ENCODE measurements at regions not wholly inside any gene's neighbourhood (a gene's known extent, or its start where the extent isn't known, plus 50 kb on each side); places are given as distances from the start of the nearest gene placed in this dataset.

DNA sequence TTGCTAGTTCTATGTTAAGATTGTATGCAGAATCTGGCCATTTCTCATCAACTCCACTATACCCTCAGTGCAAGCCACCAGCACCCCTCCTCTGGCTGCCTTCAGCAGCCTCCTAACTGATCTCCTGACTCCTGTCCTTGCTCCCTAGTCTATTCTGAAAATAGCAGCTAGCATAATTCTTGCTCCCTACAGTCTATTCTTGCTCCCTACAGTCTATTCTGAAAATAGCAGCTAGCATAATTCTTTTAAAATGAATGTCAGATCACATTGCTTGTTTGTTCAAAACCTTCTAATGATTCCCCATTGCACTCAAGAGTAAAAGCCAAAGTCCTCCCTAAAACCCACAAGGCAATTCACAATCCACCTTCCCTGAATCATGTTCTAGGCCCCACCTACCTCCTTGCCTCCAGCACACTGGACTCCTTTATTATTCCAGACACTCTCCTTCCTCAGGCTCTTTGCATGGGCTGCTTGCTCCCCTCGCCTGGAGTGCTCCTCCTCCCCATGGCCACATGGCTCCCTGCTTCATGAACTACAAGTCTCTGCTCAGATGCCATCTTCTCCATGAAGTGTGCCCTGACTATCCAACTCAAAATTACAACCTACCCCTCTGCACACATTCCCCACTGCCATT, 164.2 kb upstream of the TNFAIP3 start:
- Histone ChIP-seq H3K23ac (ENCODE audit: low read depth, low read length) (no peak overlapping the region), H2AK5ac (ENCODE audit: low read depth, low read length) (no peak overlapping the region), H2AFZ (replicated peaks; ENCODE audit: low read length, poor library complexity) (no peak overlapping the region), H3K14ac (replicated peaks; ENCODE audit: low read depth, low read length) (no peak overlapping the region), H3K4me2 (ENCODE audit: low read depth, low read length) (no peak overlapping the region), H3K4ac (ENCODE audit: low read depth, low read length) (no peak overlapping the region), H3K9me1 (ENCODE audit: insufficient read depth, low read length) (peaks cover 3% of the 10 kb centered on the region), H4K91ac (ENCODE audit: insufficient read depth, low read depth, low read length) (no peak overlapping the region), H3K79me1 (ENCODE audit: low read depth in 1 of 2, low read length in 2 of 2) (no peaks in the 10 kb centered on the region), H3K9ac (ENCODE audit: low read depth, low read length) (no peak overlapping the region), H3K4me3 (ENCODE audit: insufficient read depth, low read depth, low read length) (no peak overlapping the region), H2BK20ac (ENCODE audit: low read depth, low read length) (no peak overlapping the region), H3K27me3 (ENCODE audit: control insufficient read depth, insufficient read depth, low read length) (no peaks in the 10 kb centered on the region), H2BK120ac (ENCODE audit: low read depth, low read length) (no peak overlapping the region), H4K20me1 (ENCODE audit: insufficient read depth, low read length) (no peaks in the 10 kb centered on the region), H2AK9ac (replicated peaks; ENCODE audit: low read depth, low read length, poor library complexity) (no peak overlapping the region), H3K36me3 (ENCODE audit: control insufficient read depth, insufficient read depth, low read length) (no peaks in the 10 kb centered on the region), H3K9me3 (ENCODE audit: control insufficient read depth, insufficient read depth, low read length) (no peaks in the 10 kb centered on the region), H2BK15ac (ENCODE audit: low read depth, low read length) (no peak overlapping the region), H2BK5ac (ENCODE audit: low read depth, low read length, poor library complexity, severe bottlenecking) (no peak overlapping the region), H4K5ac (ENCODE audit: low read depth, low read length) (no peak overlapping the region), H4K8ac (ENCODE audit: low read depth in 2 of 2, low read length in 2 of 2) (no peak overlapping the region), H3K4me1 (ENCODE audit: control insufficient read depth, insufficient read depth, low read length) (peaks cover 2% of the 10 kb centered on the region), H3K18ac (ENCODE audit: low read depth, low read length) (no peak overlapping the region), H3K27ac (ENCODE audit: insufficient read depth, low read length) (no peak overlapping the region), H3K56ac (ENCODE audit: extremely low read depth, insufficient read depth, low read length) (no peak overlapping the region)
- intact Hi-C loops (cut with micrococcal nuclease) (no loop called here), dilution Hi-C loops (cut with HindIII; ENCODE audit: low sequenced_read_pairs, unreplicated experiment) (no loop called here), in situ Hi-C loops (cut with MboI; ENCODE audit: low sequenced_read_pairs) (no loop called here)
- TF ChIP-seq RFX5 (IDR thresholded peaks at IDR 0.05; ENCODE audit: low read depth, low read length) (no peak), MAFK (IDR thresholded peaks at IDR 0.05; ENCODE audit: low read depth, low read length) (no peak), POLR2A (IDR thresholded peaks at IDR 0.05; ENCODE audit: low read depth, low read length) (no peak), FOS (IDR thresholded peaks at IDR 0.05; ENCODE audit: low read depth, low read length) (no peak), RAD21 (IDR thresholded peaks at IDR 0.05; ENCODE audit: low read length) (no peak), BHLHE40 (IDR thresholded peaks at IDR 0.05; ENCODE audit: low read depth, low read length) (no peak), RCOR1 (IDR thresholded peaks at IDR 0.05; ENCODE audit: insufficient replicate concordance, low read length) (no peak), CEBPB (IDR thresholded peaks at IDR 0.05; ENCODE audit: low read depth, low read length) (no peak), CHD1 (IDR thresholded peaks at IDR 0.05; ENCODE audit: low read depth, low read length) (no peak), NFE2L2 (IDR thresholded peaks at IDR 0.05; ENCODE audit: low read depth, low read length) (no peak), MXI1 (IDR thresholded peaks at IDR 0.05; ENCODE audit: borderline replicate concordance, low read depth, low read length) (no peak), SMC3 (IDR thresholded peaks at IDR 0.05; ENCODE audit: low read depth, low read length) (no peak), MAZ (IDR thresholded peaks at IDR 0.05; ENCODE audit: borderline replicate concordance, low read depth, low read length) (no peak)
- TF ChIP-seq, protein P1, sequence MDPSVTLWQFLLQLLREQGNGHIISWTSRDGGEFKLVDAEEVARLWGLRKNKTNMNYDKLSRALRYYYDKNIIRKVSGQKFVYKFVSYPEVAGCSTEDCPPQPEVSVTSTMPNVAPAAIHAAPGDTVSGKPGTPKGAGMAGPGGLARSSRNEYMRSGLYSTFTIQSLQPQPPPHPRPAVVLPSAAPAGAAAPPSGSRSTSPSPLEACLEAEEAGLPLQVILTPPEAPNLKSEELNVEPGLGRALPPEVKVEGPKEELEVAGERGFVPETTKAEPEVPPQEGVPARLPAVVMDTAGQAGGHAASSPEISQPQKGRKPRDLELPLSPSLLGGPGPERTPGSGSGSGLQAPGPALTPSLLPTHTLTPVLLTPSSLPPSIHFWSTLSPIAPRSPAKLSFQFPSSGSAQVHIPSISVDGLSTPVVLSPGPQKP (IDR thresholded peaks at IDR 0.05; ENCODE audit: borderline replicate concordance, low read depth, low read length) = no peak
- TF ChIP-seq, protein P2, sequence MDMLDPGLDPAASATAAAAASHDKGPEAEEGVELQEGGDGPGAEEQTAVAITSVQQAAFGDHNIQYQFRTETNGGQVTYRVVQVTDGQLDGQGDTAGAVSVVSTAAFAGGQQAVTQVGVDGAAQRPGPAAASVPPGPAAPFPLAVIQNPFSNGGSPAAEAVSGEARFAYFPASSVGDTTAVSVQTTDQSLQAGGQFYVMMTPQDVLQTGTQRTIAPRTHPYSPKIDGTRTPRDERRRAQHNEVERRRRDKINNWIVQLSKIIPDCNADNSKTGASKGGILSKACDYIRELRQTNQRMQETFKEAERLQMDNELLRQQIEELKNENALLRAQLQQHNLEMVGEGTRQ (IDR thresholded peaks at IDR 0.05; ENCODE audit: low read depth, low read length) = no peak
- TF ChIP-seq, protein P3, sequence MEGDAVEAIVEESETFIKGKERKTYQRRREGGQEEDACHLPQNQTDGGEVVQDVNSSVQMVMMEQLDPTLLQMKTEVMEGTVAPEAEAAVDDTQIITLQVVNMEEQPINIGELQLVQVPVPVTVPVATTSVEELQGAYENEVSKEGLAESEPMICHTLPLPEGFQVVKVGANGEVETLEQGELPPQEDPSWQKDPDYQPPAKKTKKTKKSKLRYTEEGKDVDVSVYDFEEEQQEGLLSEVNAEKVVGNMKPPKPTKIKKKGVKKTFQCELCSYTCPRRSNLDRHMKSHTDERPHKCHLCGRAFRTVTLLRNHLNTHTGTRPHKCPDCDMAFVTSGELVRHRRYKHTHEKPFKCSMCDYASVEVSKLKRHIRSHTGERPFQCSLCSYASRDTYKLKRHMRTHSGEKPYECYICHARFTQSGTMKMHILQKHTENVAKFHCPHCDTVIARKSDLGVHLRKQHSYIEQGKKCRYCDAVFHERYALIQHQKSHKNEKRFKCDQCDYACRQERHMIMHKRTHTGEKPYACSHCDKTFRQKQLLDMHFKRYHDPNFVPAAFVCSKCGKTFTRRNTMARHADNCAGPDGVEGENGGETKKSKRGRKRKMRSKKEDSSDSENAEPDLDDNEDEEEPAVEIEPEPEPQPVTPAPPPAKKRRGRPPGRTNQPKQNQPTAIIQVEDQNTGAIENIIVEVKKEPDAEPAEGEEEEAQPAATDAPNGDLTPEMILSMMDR (conservative IDR thresholded peaks at IDR 0.05; ENCODE audit: low read depth, low read length) = no peak
- ChIA-PET CTCF (interaction anchor here (1.5 kb wide), 1 partner anchor 164 kb away, joined by 4 read pairs; the partner anchor contains the start of gene TNFAIP3), POLR2A (ENCODE audit: unreplicated experiment) (no interaction called here)
- no peak for ATAC-seq (ENCODE audit: low read depth)
- 88% methylated on average over 1 of the region's 1 CpG; no CpG with 5 or more reads in 1 of the 2 experiments for WGBS, 2 experiments (ENCODE audit: extremely low coverage in 2 of 2, insufficient read length in 1 of 2)
- DNase-seq = no peak
- no TSS peak for BruUV-seq (replicated peaks)
